ENCODE measurements at regions not wholly inside any gene's neighbourhood (a gene's known extent, or its start where the extent isn't known, plus 50 kb on each side); places are given as distances from the start of the nearest gene placed in this dataset.

GRCh38 chr1:17955302-17956285 is 152.0 kb upstream of the IGSF21 start:
- no peak for TF ChIP-seq CTCF (conservative IDR thresholded peaks at IDR 0.05; ENCODE audit: low read depth, low read length)
- TF ChIP-seq EZH2 (IDR thresholded peaks at IDR 0.05; ENCODE audit: borderline replicate concordance, low read depth, low read length, poor library complexity, severe bottlenecking): no peak
